ENCODE measurements at regions not wholly inside any gene's neighbourhood (a gene's known extent, or its start where the extent isn't known, plus 50 kb on each side); places are given as distances from the start of the nearest gene placed in this dataset.

- no peak overlapping the region for H3K9ac ChIP-seq (replicated peaks; ENCODE audit: extremely low read depth, insufficient read depth, low read length)
- no peaks in the 10 kb centered on the region for H3K36me3 ChIP-seq (ENCODE audit: control insufficient read depth in 2 of 2, extremely low read depth in 1 of 2, insufficient read depth in 2 of 2, low read length in 2 of 2)
- dilution Hi-C loops (cut with MboI; ENCODE audit: extremely low pct_ligation_motif_present, low sequenced_read_pairs), result no loop called here
- no peak for TF ChIP-seq MYC (IDR thresholded peaks at IDR 0.05; ENCODE audit: low read depth, low read length)
- no peak for TF ChIP-seq POLR2A (IDR thresholded peaks at IDR 0.05; ENCODE audit: low read depth, low read length)
- no peak for TF ChIP-seq POLR2AphosphoS5 (IDR thresholded peaks at IDR 0.05; ENCODE audit: insufficient read depth, low read depth, low read length)
- intact Hi-C loops (cut with micrococcal nuclease), result no loop called here
- no peaks in the 10 kb centered on the region for H3K9me3 ChIP-seq (replicated peaks; ENCODE audit: control insufficient read depth, insufficient read depth, low read length)
- DNase-seq (ENCODE audit: low read depth, low spot score) (no peak), FAIRE-seq (no peak)
- ChIA-PET CTCF (no interaction called here), POLR2A (no interaction called here)
- H2AFZ ChIP-seq (ENCODE audit: low read depth, low read length), result no peak overlapping the region
- no peak overlapping the region for H3K27ac ChIP-seq (ENCODE audit: insufficient read depth, low read depth, low read length)
- no peaks in the 10 kb centered on the region for H3K79me2 ChIP-seq (ENCODE audit: control insufficient read depth, insufficient read depth, low read length)
- no peaks in the 10 kb centered on the region for H3K27me3 ChIP-seq (ENCODE audit: control insufficient read depth in 2 of 2, insufficient read depth in 2 of 2, low read length in 2 of 2)
- H3K9me1 ChIP-seq (replicated peaks; ENCODE audit: control insufficient read depth, extremely low read depth, insufficient read depth, low read length), result no peaks in the 10 kb centered on the region
- no peaks in the 10 kb centered on the region for H3K4me1 ChIP-seq (ENCODE audit: control insufficient read depth, extremely low read depth, insufficient read depth, low read length)
- no peak overlapping the region for H3K4me2 ChIP-seq (ENCODE audit: insufficient read depth, low read length)
- BruUV-seq (replicated peaks), result no TSS peak
- no peaks in the 10 kb centered on the region for H4K20me1 ChIP-seq (replicated peaks; ENCODE audit: control insufficient read depth, extremely low read depth, insufficient read depth, low read length)
- no peak overlapping the region for H3K4me3 ChIP-seq (replicated peaks in 1 of 3; ENCODE audit: insufficient read depth in 1 of 3, low read depth in 1 of 3, low read length in 3 of 3)
Observed at GRCh38 chr11:96817482-96818399, 427.9 kb downstream of the JRKL start.

- H3K4me1 ChIP-seq (ENCODE audit: control insufficient read depth, extremely low read depth, insufficient read depth, low read length), result no peaks in the 10 kb centered on the region
- FAIRE-seq (no peak), DNase-seq (ENCODE audit: low read depth, low spot score) (no peak)
- ChIA-PET POLR2A (no interaction called here), CTCF (interaction anchor here (1.3 kb wide), 1 partner anchor 363 kb away, joined by 4 read pairs; no protein-coding TSS in a partner anchor)
- TF ChIP-seq JUN (IDR thresholded peaks at IDR 0.05; ENCODE audit: borderline replicate concordance, insufficient read depth, insufficient read length, low read depth) (no peak), MAX (IDR thresholded peaks at IDR 0.05; ENCODE audit: insufficient read depth, insufficient read length) (no peak), FOS (IDR thresholded peaks at IDR 0.05; ENCODE audit: borderline replicate concordance, insufficient read depth, low read length) (no peak), MYC (IDR thresholded peaks at IDR 0.05; ENCODE audit: low read depth, low read length) (no peak), GATA2 (IDR thresholded peaks at IDR 0.05; ENCODE audit: insufficient read depth, insufficient read length, low read depth, low read length) (no peak), POLR2AphosphoS5 (IDR thresholded peaks at IDR 0.05; ENCODE audit: insufficient read depth, low read depth, low read length) (no peak), EZH2 (IDR thresholded peaks at IDR 0.05; ENCODE audit: borderline replicate concordance, low read depth, low read length, severe bottlenecking) (no peak), POLR2A (IDR thresholded peaks at IDR 0.05; ENCODE audit: low read depth, low read length) (no peak), CTCF (IDR thresholded peaks at IDR 0.05; ENCODE audit: extremely low read depth in 1 of 2, insufficient read depth in 1 of 2, low read depth in 1 of 2, low read length in 2 of 2) (no peak)
- H3K4me3 ChIP-seq (replicated peaks in 1 of 3; ENCODE audit: insufficient read depth in 1 of 3, low read depth in 1 of 3, low read length in 3 of 3), result no peak overlapping the region
- no peak overlapping the region for H2AFZ ChIP-seq (ENCODE audit: low read depth, low read length)
- no peaks in the 10 kb centered on the region for H3K9me1 ChIP-seq (replicated peaks; ENCODE audit: control insufficient read depth, extremely low read depth, insufficient read depth, low read length)
- intact Hi-C loops (cut with micrococcal nuclease) (no loop called here), dilution Hi-C loops (cut with MboI; ENCODE audit: extremely low pct_ligation_motif_present, low sequenced_read_pairs) (no loop called here)
- H3K27me3 ChIP-seq (ENCODE audit: control insufficient read depth in 2 of 2, insufficient read depth in 2 of 2, low read length in 2 of 2), result no peaks in the 10 kb centered on the region
- no peaks in the 10 kb centered on the region for H4K20me1 ChIP-seq (replicated peaks; ENCODE audit: control insufficient read depth, extremely low read depth, insufficient read depth, low read length)
- H3K79me2 ChIP-seq (ENCODE audit: control insufficient read depth, insufficient read depth, low read length), result no peaks in the 10 kb centered on the region
- no peaks in the 10 kb centered on the region for H3K9me3 ChIP-seq (replicated peaks; ENCODE audit: control insufficient read depth, insufficient read depth, low read length)
- BruUV-seq (replicated peaks), result no TSS peak
- no peak overlapping the region for H3K9ac ChIP-seq (replicated peaks; ENCODE audit: extremely low read depth, insufficient read depth, low read length)
- no peak overlapping the region for H3K4me2 ChIP-seq (ENCODE audit: insufficient read depth, low read length)
- no peak overlapping the region for H3K27ac ChIP-seq (ENCODE audit: insufficient read depth, low read depth, low read length)
- H3K36me3 ChIP-seq (ENCODE audit: control insufficient read depth in 2 of 2, extremely low read depth in 1 of 2, insufficient read depth in 2 of 2, low read length in 2 of 2), result no peaks in the 10 kb centered on the region
Observed at GRCh38 chr11:96827164-96827563, 437.4 kb downstream of the JRKL start.

Measured in endothelial cell of umbilical vein (primary cell).